B cell (primary cell): ENCODE measurements at regions not wholly inside any gene's neighbourhood (a gene's known extent, or its start where the extent isn't known, plus 50 kb on each side); places are given as distances from the start of the nearest gene placed in this dataset.

Source experiments
- ATAC-seq: fragments of 200-7000 bp; cut with Tn5 transposase; one replicate; pipeline ENCODE4 v1.10.0; 2021; ENCODE audit warnings: low read depth, mild to moderate bottlenecking, moderate number of reproducible peaks, moderate library complexity
- CTCF ChIA-PET: fragments of 350-600 bp; sonication (Branson Sonifier 250); formaldehyde crosslinking; loops from one replicate; lab custom pipeline; 2021; ENCODE audit warnings: antibody characterized with exemption, inconsistent platforms; lab: Charles Lee
- POLR2A ChIA-PET: fragments of 350-600 bp; sonication (Branson Sonifier 250); formaldehyde crosslinking; loops from one replicate; lab custom pipeline; 2021; ENCODE audit warnings: antibody characterized with exemption; lab: Charles Lee
- DNase-seq: peaks from one replicate; pipeline ENCODE4 v3.0.0; 2013
- H2AFZ ChIP-seq: 2 replicates; pipeline ENCODE4 v1.6.1; 2012; ENCODE audit warnings: mild to moderate bottlenecking, low read depth, low read length; ENCODE audit not compliant: insufficient read depth, poor library complexity, severe bottlenecking
- H3K27ac ChIP-seq, 2 donors: 1 replicate in 1 of 2; 2 replicates in 1 of 2; pipeline ENCODE4 v1.5.1; 2012 to 2013; ENCODE audit warnings: low read length in 2 of 2, mild to moderate bottlenecking in 2 of 2, moderate library complexity in 1 of 2
- H3K27me3 ChIP-seq, 4 experiments: fragments of 200-600 bp in 1 of 4; sonication (generic) in 1 of 4; replicated peaks in 1 of 4; 1 replicate in 2 of 4; 2 replicates in 2 of 4; pipeline versions ENCODE4 v1.6.1 to v1.7.0; 2013 to 2016; ENCODE audit warnings: low read length in 3 of 4, mild to moderate bottlenecking in 2 of 4, mixed read lengths in 1 of 4, moderate library complexity in 1 of 4; ENCODE audit not compliant: insufficient read depth in 4 of 4, control insufficient read depth in 3 of 4; ENCODE audit errors: control extremely low read depth in 1 of 4
- H3K36me3 ChIP-seq, 2 experiments: replicated peaks in 1 of 2; 1 replicate in 1 of 2; 2 replicates in 1 of 2; pipeline versions ENCODE4 v1.6.1 to v1.7.1; 2013; ENCODE audit warnings: low read length in 1 of 2; ENCODE audit not compliant: insufficient read depth in 2 of 2, control insufficient read depth in 1 of 2; ENCODE audit errors: control extremely low read depth in 1 of 2, extremely low read depth in 1 of 2
- H3K4me1 ChIP-seq, 2 donors: fragments of 200-600 bp in 1 of 2; sonication (generic) in 1 of 2; 1 replicate in 1 of 2; 2 replicates in 1 of 2; pipeline versions ENCODE4 v1.5.1 to v1.6.1; 2013 to 2017; ENCODE audit warnings: low read length in 2 of 2; ENCODE audit not compliant: control insufficient read depth in 2 of 2, insufficient read depth in 2 of 2
- H3K4me2 ChIP-seq: replicated peaks from 2 replicates; pipeline ENCODE3; 2012; ENCODE audit warnings: mild to moderate bottlenecking, low read depth, low read length; ENCODE audit not compliant: poor library complexity, severe bottlenecking
- H3K4me3 ChIP-seq, 5 experiments: fragments of 200-600 bp in 1 of 5; sonication (generic) in 1 of 5; 1 replicate in 3 of 5; 2 replicates in 2 of 5; pipeline versions ENCODE4 v1.5.1 to v1.7.0; 2011 to 2016; ENCODE audit warnings: low read length in 4 of 5, mild to moderate bottlenecking in 4 of 5, low read depth in 2 of 5, control low read depth in 1 of 5, moderate library complexity in 1 of 5; ENCODE audit not compliant: insufficient read depth in 1 of 5; ENCODE audit errors: control extremely low read depth in 1 of 5, extremely low read depth in 1 of 5
- H3K79me2 ChIP-seq: fragments of 200-600 bp; sonication (generic); one replicate; pipeline ENCODE4 v1.6.0; 2016; ENCODE audit warnings: low read length; ENCODE audit not compliant: control insufficient read depth, insufficient read depth
- H3K9ac ChIP-seq: fragments of 200-600 bp; sonication (generic); 2 replicates; pipeline ENCODE4 v1.6.1; 2017; ENCODE audit warnings: mild to moderate bottlenecking, low read length, moderate library complexity
- H3K9me3 ChIP-seq, 3 donors: one replicate each; pipeline versions ENCODE4 v1.6.1 to v1.7.1; 2013; ENCODE audit warnings: low read length in 2 of 3; ENCODE audit not compliant: control insufficient read depth in 2 of 3, insufficient read depth in 1 of 3; ENCODE audit errors: control extremely low read depth in 1 of 3
- H4K20me1 ChIP-seq: 2 replicates; pipeline ENCODE4 v1.6.0; 2012; ENCODE audit warnings: mild to moderate bottlenecking, low read length; ENCODE audit not compliant: insufficient read depth, control insufficient read depth, poor library complexity, severe bottlenecking
- H3K27ac Mint-ChIP-seq: one replicate; pipeline ENCODE4 v1.8.0; 2021; ENCODE audit warnings: mixed read lengths
- H3K27me3 Mint-ChIP-seq: one replicate; pipeline ENCODE4 v1.8.0; 2021; ENCODE audit warnings: mixed read lengths
- H3K4me1 Mint-ChIP-seq: one replicate; pipeline ENCODE4 v1.8.0; 2021; ENCODE audit warnings: mixed read lengths
- H3K4me3 Mint-ChIP-seq: one replicate; pipeline ENCODE4 v1.8.0; 2021; ENCODE audit warnings: mixed read lengths
- H3K9me3 Mint-ChIP-seq: one replicate; pipeline ENCODE4 v1.8.0; 2022; ENCODE audit warnings: mixed read lengths; ENCODE audit not compliant: insufficient read depth
- EZH2 ChIP-seq: IDR thresholded peaks from 2 replicates; pipeline ENCODE4 v1.6.1; 2012; ENCODE audit warnings: borderline replicate concordance, low read depth, mild to moderate bottlenecking, moderate library complexity, low read length; ENCODE audit not compliant: insufficient read depth, poor library complexity, severe bottlenecking
- WGBS: methylation state at CpG from one replicate; pipeline ENCODE4 v1.1.5; 2013; ENCODE audit warnings: missing lambda C conversion rate; ENCODE audit not compliant: insufficient coverage; 5-methylcytosine and 5-hydroxymethylcytosine counted together
- intact Hi-C: fragments of 100-400 bp; cut with micrococcal nuclease; formaldehyde crosslinking; loops from one replicate; pipeline ENCODE4 v1.10.0; 2022
- TF ChIP-seq, protein P1 (sequence below): fragments of 200-600 bp; IDR thresholded peaks from one replicate; pipeline ENCODE4 v1.8.0; 2022; ENCODE audit warnings: antibody characterized with exemption, mild to moderate bottlenecking

DNA sequence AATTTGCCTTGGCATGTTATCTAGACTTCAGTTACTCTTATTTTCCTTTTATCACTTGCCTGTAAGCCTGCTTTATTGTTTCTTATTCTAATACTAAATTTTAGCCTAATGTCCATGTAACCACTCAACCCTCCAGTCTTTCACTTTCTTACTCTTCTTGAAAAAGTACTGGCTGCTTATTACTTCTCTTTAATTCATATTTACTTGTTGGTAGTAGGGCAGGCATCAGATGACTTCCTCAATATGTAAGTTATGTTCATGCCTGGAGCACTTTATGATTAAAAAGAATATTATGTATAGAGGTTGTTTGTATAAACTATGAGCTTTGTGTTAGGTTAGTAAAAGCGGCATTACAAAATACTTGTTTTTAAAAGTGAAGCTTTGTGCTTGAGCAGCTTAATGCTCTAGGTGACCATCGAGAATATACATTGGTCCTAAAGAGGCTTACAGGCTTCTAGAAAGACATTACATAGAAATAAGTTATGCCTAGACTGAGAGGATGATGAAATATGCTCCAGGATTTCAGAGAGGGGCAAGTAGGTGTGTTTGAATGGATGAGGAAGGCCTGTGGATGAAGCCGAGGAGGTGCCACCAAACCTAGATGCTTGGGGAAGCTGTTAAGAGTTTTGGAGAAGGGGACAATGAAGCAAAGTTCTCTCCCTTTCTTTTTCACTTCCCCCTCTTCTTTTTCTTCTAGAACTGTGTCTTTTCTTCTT, 207.1 kb upstream of the HDAC9 start:
- ChIA-PET POLR2A (no interaction called here), CTCF (interaction anchor here (2.4 to 5.6 kb wide), 2 partner anchors 32 to 56 kb away, joined by 8 to 25 read pairs; no protein-coding TSS in a partner anchor)
- peak overlapping the region; percentile 78 for H3K4me2 ChIP-seq
- H3K27me3 Mint-ChIP-seq = no peaks in the 10 kb centered on the region
- H3K9ac ChIP-seq = peak overlapping the region; percentile 14
- peaks cover 43% of the 10 kb centered on the region for H3K4me1 Mint-ChIP-seq
- no peaks in the 10 kb centered on the region for H3K27me3 ChIP-seq
- H3K27ac ChIP-seq = peak overlapping the region; percentile 52 to 74
- H3K4me3 Mint-ChIP-seq = peak overlapping the region; percentile 27
- no peak overlapping the region for H3K4me3 ChIP-seq
- no peaks in the 10 kb centered on the region for H3K9me3 ChIP-seq
- DNase-seq (no peak), ATAC-seq (peak; percentile 31)
- peak overlapping the region; percentile 26 for H2AFZ ChIP-seq
- peaks cover 27 to 37% of the 10 kb centered on the region in 2 donors for H3K4me1 ChIP-seq
- peak overlapping the region; percentile 78 for H3K27ac Mint-ChIP-seq
- intact Hi-C loops = loop anchor here (5.0 kb wide), 1 partner anchor 61 kb away; no protein-coding TSS in a partner anchor
- peaks cover 32% of the 10 kb centered on the region for H3K79me2 ChIP-seq
- H3K36me3 ChIP-seq = no peaks in the 10 kb centered on the region
- no peaks in the 10 kb centered on the region for H4K20me1 ChIP-seq
- H3K9me3 Mint-ChIP-seq = peaks cover 3% of the 10 kb centered on the region
- TF ChIP-seq EZH2 = no peak
- TF ChIP-seq, protein P1, sequence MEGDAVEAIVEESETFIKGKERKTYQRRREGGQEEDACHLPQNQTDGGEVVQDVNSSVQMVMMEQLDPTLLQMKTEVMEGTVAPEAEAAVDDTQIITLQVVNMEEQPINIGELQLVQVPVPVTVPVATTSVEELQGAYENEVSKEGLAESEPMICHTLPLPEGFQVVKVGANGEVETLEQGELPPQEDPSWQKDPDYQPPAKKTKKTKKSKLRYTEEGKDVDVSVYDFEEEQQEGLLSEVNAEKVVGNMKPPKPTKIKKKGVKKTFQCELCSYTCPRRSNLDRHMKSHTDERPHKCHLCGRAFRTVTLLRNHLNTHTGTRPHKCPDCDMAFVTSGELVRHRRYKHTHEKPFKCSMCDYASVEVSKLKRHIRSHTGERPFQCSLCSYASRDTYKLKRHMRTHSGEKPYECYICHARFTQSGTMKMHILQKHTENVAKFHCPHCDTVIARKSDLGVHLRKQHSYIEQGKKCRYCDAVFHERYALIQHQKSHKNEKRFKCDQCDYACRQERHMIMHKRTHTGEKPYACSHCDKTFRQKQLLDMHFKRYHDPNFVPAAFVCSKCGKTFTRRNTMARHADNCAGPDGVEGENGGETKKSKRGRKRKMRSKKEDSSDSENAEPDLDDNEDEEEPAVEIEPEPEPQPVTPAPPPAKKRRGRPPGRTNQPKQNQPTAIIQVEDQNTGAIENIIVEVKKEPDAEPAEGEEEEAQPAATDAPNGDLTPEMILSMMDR = no peak
- 100% methylated on average over 1 of the region's 3 CpGs for WGBS

DNA sequence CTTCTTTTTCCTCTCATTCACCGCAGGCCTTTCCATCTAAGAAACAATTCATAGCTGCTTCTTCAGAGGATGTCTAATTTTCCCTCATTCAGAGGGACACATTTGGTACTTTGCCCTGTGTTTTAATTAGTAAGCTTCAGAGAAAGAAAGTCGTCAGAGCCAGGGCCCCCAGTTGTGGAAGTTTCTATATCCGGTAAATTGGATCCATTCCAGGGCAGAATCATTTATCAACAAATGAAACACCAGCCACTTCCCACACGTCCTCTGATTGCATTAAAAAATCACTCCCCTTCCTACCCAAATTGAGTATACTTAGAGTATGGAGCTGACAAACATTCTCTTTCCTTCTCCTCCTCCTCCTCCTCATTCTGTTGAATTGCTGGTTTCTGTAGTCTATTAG, 205.8 kb upstream of the HDAC9 start:
- H4K20me1 ChIP-seq = no peaks in the 10 kb centered on the region
- H3K4me2 ChIP-seq = peak overlapping the region; percentile 78
- WGBS = no CpG with 5 or more reads among the region's 4 CpGs
- H3K27me3 ChIP-seq = no peaks in the 10 kb centered on the region
- H3K4me3 ChIP-seq = peak overlapping the region; percentile 48 to 92 (median 65)
- Mint-ChIP-seq H3K9me3 (no peaks in the 10 kb centered on the region), H3K27ac (peak overlapping the region; percentile 87), H3K4me3 (peak overlapping the region; percentile 89), H3K4me1 (peaks cover 54% of the 10 kb centered on the region), H3K27me3 (no peaks in the 10 kb centered on the region)
- TF ChIP-seq, protein P1 = no peak
- no peak for TF ChIP-seq EZH2
- H2AFZ ChIP-seq = peak overlapping the region; percentile 74
- CTCF ChIA-PET = interaction anchor here (1.1 to 5.6 kb wide), 6 partner anchors 9 to 63 kb away, joined by 4 to 25 read pairs (median 4); no protein-coding TSS in a partner anchor
- peaks cover 45% of the 10 kb centered on the region for H3K79me2 ChIP-seq
- peak overlapping the region; percentile 48 to 74 for H3K27ac ChIP-seq
- ATAC-seq (no peak), DNase-seq (no peak)
- POLR2A ChIA-PET = no interaction called here
- intact Hi-C loops = loop anchor here (5.0 to 10.0 kb wide), 4 partner anchors 48 to 345 kb away; partner anchors contain the start of gene SNX13
- H3K9ac ChIP-seq = peak overlapping the region; percentile 83
- no peaks in the 10 kb centered on the region for H3K36me3 ChIP-seq
- H3K9me3 ChIP-seq = no peaks in the 10 kb centered on the region
- peaks cover 39 to 49% of the 10 kb centered on the region in 2 donors for H3K4me1 ChIP-seq
